Neutrophil (primary cell): ENCODE measurements at regions not wholly inside any gene's neighbourhood (a gene's known extent, or its start where the extent isn't known, plus 50 kb on each side); places are given as distances from the start of the nearest gene placed in this dataset.

Experiments used
- H3K27ac ChIP-seq: fragments of 200-600 bp; sonication (generic); 2 replicates; pipeline ENCODE4 v1.5.1; 2016; ENCODE audit warnings: mild to moderate bottlenecking, moderate library complexity
- H3K27me3 ChIP-seq: fragments of 200-600 bp; sonication (generic); 2 replicates; pipeline ENCODE4 v1.6.0; 2016; ENCODE audit warnings: mild to moderate bottlenecking
- H3K36me3 ChIP-seq: fragments of 200-600 bp; sonication (generic); 2 replicates; pipeline ENCODE4 v1.5.1; 2017
- H3K4me1 ChIP-seq, 2 experiments: fragments of 200-600 bp in 1 of 2; sonication (generic) in 1 of 2; 1 replicate in 1 of 2; 2 replicates in 1 of 2; pipeline versions ENCODE4 v1.5.1 to v1.6.1; 2013 to 2016; ENCODE audit warnings: low read depth in 1 of 2, low read length in 1 of 2, mild to moderate bottlenecking in 1 of 2, moderate library complexity in 1 of 2; ENCODE audit not compliant: control insufficient read depth in 1 of 2, insufficient read depth in 1 of 2
- H3K4me3 ChIP-seq, 2 experiments: fragments of 200-600 bp in 1 of 2; sonication (generic) in 1 of 2; 1 replicate in 1 of 2; 2 replicates in 1 of 2; pipeline ENCODE4 v1.5.1; 2013 to 2016; ENCODE audit warnings: low read depth in 1 of 2, low read length in 1 of 2, mild to moderate bottlenecking in 1 of 2, moderate library complexity in 1 of 2
- H3K9me3 ChIP-seq: fragments of 200-600 bp; sonication (generic); 2 replicates; pipeline ENCODE4 v1.5.1; 2016
- CTCF ChIP-seq: fragments of 200-600 bp; sonication (generic); IDR thresholded peaks from 2 replicates; pipeline ENCODE4 v1.5.1; 2016; ENCODE audit warnings: antibody characterized with exemption

GRCh38 chr4:164221631-164222030 is 532.3 kb upstream of the SMIM31 start:
- TF ChIP-seq CTCF, result no peak
- Histone ChIP-seq H3K27ac (no peak overlapping the region), H3K9me3 (no peaks in the 10 kb centered on the region), H3K4me3 (no peak overlapping the region), H3K36me3 (no peaks in the 10 kb centered on the region), H3K4me1 (no peaks in the 10 kb centered on the region), H3K27me3 (no peaks in the 10 kb centered on the region)

DNA sequence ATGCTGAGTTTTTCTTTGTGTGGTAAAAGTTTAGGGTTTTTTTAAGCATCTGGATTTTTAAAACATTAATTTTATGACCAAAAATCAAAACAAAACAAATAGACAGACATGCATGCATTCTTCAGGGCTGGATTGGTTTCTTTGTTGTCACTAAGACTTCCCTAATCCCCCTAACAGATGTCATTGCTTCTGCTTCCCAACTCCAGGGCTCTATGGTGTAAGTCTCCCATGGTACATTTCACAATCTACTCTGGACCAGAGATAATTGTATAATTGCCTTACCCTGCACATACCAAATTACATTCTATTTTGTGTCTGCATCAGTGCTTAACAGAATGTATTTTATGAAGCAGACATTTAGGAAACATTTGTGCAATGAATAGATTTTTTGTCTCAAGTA is 529.1 kb upstream of the SMIM31 start:
- no peaks in the 10 kb centered on the region for H3K4me1 ChIP-seq
- no peak overlapping the region for H3K4me3 ChIP-seq
- H3K36me3 ChIP-seq, result no peaks in the 10 kb centered on the region
- no peak for TF ChIP-seq CTCF
- H3K9me3 ChIP-seq, result no peaks in the 10 kb centered on the region
- no peak overlapping the region for H3K27ac ChIP-seq
- no peaks in the 10 kb centered on the region for H3K27me3 ChIP-seq

- no peaks in the 10 kb centered on the region for H3K36me3 ChIP-seq
- no peaks in the 10 kb centered on the region for H3K4me1 ChIP-seq
- TF ChIP-seq CTCF, result no peak
- H3K4me3 ChIP-seq, result no peak overlapping the region
- no peaks in the 10 kb centered on the region for H3K27me3 ChIP-seq
- no peaks in the 10 kb centered on the region for H3K9me3 ChIP-seq
- no peak overlapping the region for H3K27ac ChIP-seq
Observed at GRCh38 chr4:164229255-164229654, 524.7 kb upstream of the SMIM31 start.

DNA sequence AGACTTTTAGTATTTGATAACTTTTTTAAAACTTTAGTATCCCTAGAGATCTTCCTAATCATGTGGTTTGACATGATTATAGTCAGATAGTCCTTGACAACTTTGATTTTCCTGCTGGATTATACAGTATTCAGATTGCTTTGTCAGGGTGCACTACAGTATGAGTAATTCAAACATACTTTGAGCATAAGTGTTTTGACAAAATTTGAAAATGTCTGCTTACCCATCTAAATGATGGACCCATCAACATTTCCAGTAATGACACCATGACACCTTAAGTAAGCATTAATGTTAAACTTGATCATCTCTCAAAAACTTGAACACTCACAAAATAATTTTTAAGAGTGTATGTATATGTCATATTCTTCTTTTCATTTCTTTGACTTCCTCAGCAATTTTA is 514.5 kb upstream of the SMIM31 start:
- TF ChIP-seq CTCF, result no peak
- Histone ChIP-seq H3K27me3 (no peaks in the 10 kb centered on the region), H3K36me3 (no peaks in the 10 kb centered on the region), H3K4me1 (no peaks in the 10 kb centered on the region), H3K27ac (no peak overlapping the region), H3K4me3 (no peak overlapping the region), H3K9me3 (no peaks in the 10 kb centered on the region)

DNA sequence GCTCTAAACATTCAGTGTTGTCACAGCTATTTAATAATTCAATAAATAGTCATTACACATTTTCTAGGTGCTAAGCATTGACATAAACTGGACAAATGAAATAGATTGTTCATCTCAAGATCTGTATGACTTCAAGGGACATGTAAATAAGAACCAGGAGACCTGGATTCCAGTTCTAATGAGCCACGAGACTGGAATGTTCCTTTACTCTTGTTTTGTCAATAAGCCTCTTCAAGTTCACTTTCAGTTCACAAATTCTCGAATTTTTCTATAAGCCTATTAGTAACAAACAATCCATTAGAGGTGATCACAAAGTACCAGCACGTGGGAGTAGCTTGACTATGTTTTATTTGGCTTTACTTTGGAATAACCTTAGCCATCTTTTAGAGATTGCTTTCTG is 514.0 kb upstream of the SMIM31 start:
- TF ChIP-seq CTCF, result no peak
- H3K4me3 ChIP-seq, result no peak overlapping the region
- no peaks in the 10 kb centered on the region for H3K9me3 ChIP-seq
- H3K27me3 ChIP-seq, result no peaks in the 10 kb centered on the region
- no peak overlapping the region for H3K27ac ChIP-seq
- no peaks in the 10 kb centered on the region for H3K4me1 ChIP-seq
- no peaks in the 10 kb centered on the region for H3K36me3 ChIP-seq

- Histone ChIP-seq H3K27me3 (no peaks in the 10 kb centered on the region), H3K9me3 (no peaks in the 10 kb centered on the region), H3K27ac (no peak overlapping the region), H3K4me3 (no peak overlapping the region), H3K4me1 (no peaks in the 10 kb centered on the region), H3K36me3 (no peaks in the 10 kb centered on the region)
- no peak for TF ChIP-seq CTCF
Observed at GRCh38 chr4:164251257-164251656, 502.7 kb upstream of the SMIM31 start.
